ENCODE measurements at regions not wholly inside any gene's neighbourhood (a gene's known extent, or its start where the extent isn't known, plus 50 kb on each side); places are given as distances from the start of the nearest gene placed in this dataset.
"Not testable (repeated sequence)": the region's sequence is repeated elsewhere in the genome, so short reads cannot be mapped to it uniquely, and the experiment has no call there.

- no peak for DNase-seq
Measured at GRCh38 chr4:3867403-3868100, 101.4 kb downstream of the ADRA2C start.

GRCh38 chr4:3868211-3869173 is 102.3 kb downstream of the ADRA2C start:
- DNase-seq = no peak

DNA sequence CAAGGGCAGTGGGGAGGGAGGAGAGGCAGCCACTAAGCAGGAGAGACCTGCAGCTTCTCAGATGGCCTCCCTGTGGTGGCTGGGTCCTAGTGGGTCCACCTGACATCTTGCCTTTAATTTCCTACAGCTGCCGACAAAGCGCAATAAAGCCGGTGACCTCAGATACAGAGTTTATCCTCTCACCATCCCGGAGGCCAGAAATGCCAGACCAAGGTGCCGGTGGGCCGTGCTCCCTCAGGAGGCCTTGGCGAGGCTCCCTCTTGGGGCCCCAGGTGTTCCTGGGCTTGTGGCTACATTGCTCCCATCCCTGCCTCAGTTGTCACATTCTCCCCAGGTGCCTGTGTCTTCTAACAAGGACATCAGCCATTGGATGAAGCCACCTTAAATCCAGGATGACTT is 103.0 kb downstream of the ADRA2C start:
- DNase-seq = no peak

- no peak for DNase-seq
Measured at GRCh38 chr4:3869661-3870566, 103.7 kb downstream of the ADRA2C start.

DNA sequence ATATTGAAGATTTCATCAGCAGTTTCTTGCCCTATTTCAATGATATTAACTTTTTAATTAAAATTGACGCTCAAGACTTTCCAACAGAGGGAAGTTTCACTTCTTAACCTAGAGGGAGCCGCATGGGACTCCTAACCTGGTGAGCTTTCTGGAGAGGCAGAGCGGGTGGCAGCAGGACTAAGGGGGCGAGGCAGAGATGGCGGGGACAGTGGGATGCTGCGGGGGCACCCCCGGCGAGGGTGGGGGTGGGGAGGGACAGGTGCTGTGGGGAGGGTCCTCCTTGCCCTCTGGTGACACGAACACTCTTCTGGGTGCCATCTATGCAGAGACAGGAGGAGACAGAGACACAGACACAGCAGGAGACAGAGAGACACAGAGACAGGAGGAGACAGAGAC is 104.4 kb downstream of the ADRA2C start:
- no peak for DNase-seq

- DNase-seq = no peak
Measured at GRCh38 chr4:3871181-3871852, 105.1 kb downstream of the ADRA2C start.

DNA sequence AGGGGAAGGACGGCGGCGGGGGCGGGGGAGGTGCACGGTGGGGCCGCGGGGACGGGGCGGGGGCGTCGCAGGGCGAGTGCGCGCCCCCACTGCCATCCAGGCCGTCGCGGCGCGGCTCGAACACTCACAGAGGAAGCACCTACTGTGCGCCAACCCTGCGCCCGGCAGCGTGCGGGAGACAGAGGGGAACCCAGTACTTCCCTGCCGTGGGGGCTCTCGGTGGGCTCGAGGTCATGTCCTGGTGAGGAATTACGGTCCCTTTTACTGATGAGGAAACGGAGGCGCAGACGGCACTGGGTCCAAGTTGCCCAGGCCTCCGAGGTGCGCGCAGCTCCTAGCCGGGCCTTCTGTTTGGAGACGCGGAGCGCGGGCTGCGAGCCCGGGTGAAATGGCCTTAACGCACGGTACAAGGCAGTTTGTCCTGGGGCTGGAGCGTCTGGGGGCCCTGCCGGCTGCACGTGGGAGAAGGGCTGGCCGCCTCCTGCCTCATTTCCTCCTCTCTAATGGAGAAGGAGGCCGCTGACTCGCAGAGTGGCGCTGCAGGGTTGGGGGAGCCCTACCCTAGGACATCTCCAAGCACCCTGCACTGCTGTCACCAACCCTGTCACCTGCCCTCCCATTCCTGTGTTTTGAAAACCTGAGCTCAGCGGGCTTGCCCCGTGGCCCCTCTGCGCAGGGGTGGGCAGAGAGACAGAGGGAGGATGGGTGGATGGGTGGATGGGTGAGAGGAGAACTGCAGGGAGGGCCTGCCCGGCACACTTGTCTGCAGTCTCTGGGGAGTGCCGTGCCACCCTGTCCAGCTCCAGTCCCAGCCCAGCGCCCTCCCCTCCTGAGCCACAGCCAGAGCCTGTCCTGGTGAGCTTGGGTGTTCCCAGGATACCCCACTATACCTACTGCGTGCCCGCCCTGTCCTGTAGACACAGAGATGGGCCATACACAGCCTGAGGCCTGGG is 106.0 kb downstream of the ADRA2C start:
- no peak for DNase-seq

- DNase-seq = no peak
Measured at GRCh38 chr4:3872834-3873313, 106.7 kb downstream of the ADRA2C start.

- no peak for DNase-seq
Measured at GRCh38 chr4:3873408-3874027, 107.3 kb downstream of the ADRA2C start.

GRCh38 chr4:3874028-3874415 is 107.8 kb downstream of the ADRA2C start:
- DNase-seq = no peak

DNA sequence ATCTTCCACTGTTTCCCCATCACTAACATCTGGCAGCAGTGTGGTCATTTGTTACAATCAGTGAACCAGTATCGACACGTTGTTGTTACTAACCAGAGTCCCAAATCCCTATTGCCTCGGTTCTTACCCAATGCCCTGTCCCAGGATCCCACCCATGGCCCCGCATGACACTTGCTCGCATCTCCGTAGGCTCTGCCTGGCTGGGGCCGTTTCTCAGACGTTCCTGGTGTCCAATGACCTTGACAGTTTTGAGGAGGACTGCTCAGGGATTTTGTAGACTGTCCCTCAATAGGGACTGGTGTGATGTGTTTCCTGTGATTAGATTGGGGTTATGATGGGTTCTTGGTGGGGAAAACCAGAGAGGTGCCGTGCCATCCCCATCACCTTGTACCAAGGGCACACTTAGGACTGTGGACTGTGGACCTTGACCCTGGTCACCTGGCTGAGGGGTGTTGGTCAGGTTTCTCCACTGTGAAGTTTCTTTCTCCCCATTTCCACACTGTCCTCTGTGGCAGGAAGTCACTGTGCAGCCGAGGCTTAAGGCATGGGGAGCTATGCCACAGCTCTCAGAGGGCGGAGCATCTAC is 108.4 kb downstream of the ADRA2C start:
- DNase-seq = no peak

GRCh38 chr4:3875466-3875865 is 109.3 kb downstream of the ADRA2C start:
- no peak for DNase-seq

DNA sequence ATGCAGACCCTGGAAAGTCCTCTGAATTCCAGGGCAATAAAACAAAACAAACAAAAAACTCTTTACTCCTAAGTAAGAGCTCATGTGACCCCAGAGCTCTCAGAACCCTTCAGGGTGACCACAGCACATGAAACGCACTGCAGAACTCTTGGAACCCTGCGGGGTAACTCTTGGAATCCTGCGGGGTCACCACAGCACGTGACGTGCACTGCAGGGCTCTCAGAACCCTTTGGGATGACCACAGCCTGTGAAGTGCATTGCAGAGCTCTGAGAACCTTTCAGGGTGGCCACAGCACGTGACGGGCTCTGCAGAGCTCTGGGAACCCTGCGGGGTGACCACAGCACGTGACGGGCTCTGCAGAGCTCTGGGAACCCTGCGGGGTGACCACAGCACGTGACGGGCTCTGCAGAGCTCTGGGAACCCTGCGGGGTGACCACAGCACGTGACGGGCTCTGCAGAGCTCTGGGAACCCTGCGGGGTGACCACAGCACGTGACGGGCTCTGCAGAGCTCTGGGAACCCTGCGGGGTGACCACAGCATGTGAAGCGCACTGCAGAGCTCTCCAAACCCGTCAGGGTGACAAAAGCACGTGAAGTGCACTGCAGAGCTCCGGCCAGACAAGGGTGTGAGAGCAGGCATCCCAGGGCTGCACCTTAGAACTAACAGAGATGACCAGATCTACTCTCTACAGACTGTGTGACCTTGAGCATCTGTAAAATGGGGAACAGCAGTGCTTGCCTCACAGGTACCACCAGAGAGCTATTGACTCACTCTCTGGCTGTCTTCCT is 110.1 kb downstream of the ADRA2C start:
- DNase-seq = not testable (repeated sequence)

GRCh38 chr4:3877236-3877635 is 111.1 kb downstream of the ADRA2C start:
- DNase-seq = no peak

DNA sequence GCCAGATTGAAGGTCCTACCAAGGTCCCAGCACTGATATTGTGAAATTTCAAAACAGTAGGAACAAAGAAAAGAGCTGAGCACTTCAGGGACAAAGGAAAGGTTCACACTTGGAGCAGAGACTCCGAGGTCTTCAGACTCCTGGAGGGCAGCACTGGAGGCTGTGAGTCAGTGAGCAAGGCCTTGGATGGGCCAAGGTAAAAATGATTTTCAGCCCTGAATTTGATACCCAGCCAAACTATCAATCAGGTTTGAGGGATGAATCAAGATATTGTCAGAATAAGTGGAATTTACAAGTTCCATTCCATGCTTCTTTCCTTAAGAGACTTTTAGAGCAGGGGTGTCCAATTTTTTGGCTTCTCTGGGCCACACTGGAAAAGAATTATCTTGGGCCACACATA is 111.7 kb downstream of the ADRA2C start:
- no peak for DNase-seq

GRCh38 chr4:3878678-3879077 is 112.5 kb downstream of the ADRA2C start:
- DNase-seq = no peak

- peak; percentile 16 for DNase-seq
Measured at GRCh38 chr4:3879681-3880614, 113.8 kb downstream of the ADRA2C start.

DNA sequence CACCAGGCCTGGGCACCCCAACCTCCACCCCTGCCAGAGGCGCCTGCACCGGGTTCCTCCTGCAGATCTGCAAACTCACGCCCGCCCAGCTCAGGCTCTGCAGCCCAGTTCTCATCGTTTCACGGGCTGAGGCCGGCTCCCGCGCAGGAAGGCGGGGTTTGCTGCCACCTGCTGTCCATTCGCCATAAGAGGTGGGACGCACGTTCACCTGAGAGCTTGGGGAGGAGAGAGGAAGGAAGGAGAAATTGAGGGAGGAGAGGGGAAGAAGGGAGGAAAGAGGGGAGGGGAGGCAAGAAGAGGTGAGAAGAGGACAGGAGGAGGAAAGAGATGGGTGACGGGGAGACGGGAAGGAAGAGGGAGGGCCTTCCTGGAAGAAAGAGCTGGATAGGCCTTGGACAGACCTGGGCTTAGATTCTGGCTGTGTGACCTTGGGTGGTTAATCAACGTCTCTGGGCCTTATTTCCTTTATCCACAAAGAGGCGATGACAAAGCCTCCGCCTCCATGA is 114.5 kb downstream of the ADRA2C start:
- DNase-seq = peak; percentile 58

Data from activated effector memory CD4-positive, alpha-beta T cell treated with Interleukin-2 at 50 U/mL for 16 hours (primary cell).